ENCODE measurements at regions not wholly inside any gene's neighbourhood (a gene's known extent, or its start where the extent isn't known, plus 50 kb on each side); places are given as distances from the start of the nearest gene placed in this dataset.
A peak's percentile ranks its signal among the peaks of the same experiment; 100 is the strongest.

DNA sequence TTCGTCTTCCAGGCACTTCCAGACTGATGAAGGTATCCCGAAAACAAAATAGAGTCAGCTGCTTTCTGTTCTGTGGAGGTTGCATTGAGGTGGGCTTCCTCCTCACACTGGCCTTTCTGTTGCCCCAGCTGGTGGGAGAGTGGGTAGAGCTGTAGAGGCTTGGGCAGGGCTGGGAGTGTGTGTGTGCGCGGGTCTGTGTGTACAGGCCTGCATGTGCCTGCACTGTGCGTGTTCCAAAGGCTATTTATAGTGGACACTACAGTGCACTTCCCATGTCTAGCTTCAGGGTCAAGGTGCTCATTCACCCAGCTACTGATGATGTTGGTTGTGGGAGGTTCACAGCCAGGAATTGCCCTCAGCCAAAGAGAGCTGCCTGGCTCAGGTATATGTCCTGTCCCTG, 260.1 kb upstream of the HABP2 start:
- DNase-seq = no peak

DNA sequence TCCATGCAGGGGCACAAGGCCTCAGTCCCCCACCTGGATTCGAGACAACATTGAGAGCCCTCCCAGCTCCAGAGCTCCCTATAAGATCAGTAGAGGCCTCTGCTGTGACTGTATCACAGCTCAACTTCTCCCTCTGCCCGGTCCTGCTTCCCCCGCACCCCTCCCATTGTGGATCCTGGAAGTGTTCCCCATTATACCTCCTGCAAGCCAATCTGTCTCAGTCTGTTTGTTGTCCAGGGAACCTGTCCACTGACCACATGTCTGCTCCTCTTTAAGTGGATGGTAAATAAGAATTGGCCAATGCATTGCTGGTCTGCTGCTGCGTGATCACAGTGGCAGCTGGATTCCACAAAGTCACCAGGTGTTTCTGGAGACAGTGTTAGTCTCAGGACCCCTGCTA, 259.7 kb upstream of the HABP2 start:
- DNase-seq = no peak

DNA sequence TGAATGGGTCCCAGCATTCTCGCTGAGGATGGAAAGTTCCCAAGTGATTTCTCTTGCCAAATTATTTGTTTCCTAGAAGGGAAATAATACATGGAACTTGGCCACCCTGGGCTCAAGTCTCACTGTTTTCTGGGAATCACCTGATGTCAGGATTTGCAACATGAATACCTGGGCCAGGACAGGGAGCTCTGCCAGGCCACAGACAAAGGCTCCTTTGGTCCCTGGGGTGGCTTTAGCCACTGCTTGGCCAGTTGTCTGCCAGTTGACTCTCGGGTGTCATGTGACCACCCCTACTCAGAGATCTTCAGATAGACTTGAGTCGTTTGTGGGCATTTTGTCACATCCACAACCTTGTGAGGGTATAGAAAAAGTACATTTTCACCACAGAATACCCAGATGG, 258.0 kb upstream of the HABP2 start:
- no peak for DNase-seq

DNA sequence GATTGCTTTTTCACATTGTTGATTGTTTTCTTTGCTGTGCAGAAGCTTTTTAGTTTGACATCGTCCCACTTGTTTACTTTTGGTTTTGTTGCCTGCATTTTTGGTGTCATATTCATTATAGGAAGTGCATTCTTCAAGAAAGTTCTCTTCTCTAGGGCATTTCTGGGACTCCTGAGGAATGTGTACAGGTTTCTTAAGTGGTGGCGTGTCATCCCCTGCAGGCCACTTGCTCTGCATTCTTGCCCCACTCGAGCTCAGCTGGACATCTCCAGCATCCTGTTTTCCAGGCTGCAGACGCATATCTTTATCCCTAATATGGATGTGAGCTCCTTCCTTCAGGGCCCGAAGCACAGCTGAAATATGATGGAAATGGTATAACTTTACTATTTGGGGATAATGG, 255.6 kb upstream of the HABP2 start:
- DNase-seq = no peak

DNA sequence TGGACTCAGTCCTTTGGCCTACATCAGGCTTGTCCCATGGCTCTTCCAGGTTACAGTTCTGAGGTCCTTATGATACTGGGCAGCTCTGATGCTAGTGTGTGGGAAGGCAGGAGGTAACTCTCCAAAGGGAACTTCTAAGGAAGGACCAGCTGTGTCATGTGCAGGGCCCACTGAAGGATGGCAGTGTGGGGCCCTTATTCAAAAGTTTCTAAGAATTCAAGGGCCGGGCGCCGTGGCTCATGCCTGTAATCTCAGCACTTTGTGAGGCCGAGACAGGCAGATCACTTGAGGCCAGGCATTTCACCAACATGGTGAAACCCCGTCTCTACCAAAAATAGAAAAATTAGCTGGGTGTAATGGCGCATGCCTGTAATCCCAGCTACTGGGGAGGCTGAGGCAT, 254.2 kb upstream of the HABP2 start:
- DNase-seq = no peak

DNA sequence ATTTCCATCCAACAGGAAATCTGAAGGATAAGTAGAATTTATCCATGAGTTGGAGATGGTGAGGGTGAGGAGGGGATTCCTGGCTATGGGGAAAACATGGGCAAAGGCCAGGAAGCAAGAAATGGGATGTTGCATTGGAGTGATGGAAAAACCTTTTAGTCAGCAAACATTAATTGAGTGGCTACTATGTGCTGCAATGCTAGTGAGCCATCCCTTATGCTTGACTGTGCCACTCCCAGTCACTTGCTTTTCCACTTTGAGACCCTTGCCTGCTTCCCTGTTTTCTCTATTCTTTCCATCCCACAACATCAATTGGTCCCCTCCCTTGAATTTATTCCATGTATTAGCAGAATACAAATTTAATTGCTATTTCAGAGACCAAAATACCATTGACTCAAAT, 252.7 kb upstream of the HABP2 start:
- DNase-seq = no peak

DNA sequence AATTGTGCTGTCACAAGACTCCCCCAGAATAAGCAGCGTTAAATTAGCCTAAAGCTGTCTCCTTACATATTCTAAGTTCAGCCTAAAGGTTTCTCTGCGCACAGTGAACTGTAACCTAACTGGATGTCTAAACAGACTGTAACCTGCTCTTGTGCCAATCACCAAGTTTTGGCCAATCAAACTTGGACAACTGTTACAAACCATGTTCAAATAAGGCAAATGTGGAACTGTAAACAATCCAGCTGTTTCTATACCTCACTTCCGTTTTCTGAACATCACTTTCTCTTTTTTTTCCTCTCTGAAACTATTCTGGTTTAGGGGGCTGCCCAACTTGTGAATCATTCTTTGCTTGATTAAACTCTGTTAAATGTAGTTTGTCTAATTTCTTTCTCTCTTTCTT, 252.2 kb upstream of the HABP2 start:
- peak; percentile 64 to 78 for DNase-seq

DNA sequence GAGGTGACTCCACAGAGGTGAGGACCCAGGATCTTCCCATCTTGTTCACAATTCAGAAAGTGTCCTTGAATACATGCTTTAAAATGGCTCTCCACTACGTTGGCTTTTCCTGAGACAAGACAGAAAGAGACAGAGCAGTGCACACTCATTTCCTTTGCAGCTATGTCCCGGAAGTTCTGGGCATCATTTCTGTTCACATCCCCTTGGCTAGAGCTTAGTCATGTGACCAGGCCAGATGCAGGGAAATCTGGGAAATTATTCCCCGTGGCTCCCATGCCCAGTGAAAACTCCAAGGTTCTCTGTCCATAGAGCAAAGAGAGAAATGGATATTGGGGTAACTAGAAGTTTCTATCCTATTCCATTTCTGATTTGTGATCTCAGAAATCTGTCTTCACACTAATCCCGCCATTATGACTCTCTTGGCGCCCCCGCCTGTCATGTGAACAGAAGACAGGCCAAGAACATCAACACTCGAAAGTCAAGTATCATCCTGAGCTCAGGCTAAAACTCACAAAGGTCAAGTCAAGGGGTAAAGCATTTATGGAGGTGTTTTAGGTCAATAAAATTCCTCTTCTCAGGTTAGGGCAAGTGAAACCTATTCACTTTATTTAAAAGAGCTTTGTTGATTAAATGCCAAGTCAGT, 251.4 kb upstream of the HABP2 start:
- DNase-seq = no peak

DNA sequence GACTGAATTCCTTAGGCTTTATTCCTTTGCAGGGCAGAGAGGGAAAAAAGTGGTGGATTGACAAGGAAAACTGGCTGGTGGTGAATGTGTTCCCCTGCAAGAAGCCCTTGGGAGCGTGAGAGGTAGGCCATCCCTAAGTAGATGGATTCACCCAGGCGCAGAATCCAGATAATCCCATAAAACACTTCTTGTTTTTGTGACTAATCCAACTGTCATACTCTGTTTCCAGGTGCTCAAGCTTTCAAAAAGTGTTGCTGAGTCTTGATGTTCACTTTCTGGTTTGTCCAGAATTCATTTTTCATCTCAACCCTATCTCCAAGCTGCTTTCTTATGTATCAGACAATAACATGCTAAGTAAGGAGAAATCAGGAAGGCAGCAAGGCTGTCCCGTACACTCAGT, 250.8 kb upstream of the HABP2 start:
- no peak for DNase-seq

DNA sequence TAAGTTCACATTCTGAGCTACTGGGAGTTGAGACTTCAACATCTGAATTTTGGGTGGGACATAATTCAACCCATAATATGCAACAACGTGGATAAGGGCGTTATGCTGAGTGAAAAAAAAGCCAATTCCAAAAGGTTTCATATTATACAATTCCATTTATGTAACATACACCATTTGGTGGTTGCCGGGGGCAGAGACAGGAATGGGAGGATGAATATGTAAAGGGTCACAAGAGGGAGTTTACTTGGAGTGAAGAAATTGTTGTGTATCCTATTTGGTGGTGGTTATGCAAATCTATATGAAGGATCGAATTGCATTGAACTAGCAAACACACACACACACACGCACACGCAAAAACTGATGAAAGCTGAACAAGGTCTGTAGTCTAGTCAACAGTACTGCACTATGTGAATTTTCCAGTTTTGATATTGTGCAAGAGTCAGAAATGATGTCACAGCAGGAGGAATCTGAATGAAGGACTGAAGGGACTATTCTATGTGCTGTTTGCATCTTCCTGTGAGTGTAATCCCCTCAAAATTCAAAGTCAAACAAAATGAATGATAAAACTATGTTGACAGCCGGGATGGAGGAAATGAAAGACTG, 249.2 kb upstream of the HABP2 start:
- DNase-seq = peak; percentile 35 to 75

DNA sequence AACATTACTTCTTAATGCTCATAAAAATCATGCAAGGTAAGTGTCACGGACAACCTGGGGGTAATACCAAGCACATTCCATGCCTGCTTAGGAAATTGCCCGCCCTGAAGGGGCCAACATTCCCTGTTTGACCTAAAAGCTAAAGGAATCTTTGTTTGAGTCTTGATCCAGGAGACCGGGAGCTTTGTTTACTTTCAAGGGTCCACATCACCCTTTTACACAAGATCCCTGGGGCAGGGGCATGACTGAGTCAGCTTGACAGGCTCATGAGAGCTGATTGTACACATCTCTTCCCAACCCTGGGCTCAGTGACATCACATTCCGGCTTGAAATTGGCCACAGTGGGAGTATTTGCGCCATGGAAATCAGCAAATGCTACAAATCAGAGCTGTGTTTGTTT, 248.1 kb upstream of the HABP2 start:
- no peak for DNase-seq

DNA sequence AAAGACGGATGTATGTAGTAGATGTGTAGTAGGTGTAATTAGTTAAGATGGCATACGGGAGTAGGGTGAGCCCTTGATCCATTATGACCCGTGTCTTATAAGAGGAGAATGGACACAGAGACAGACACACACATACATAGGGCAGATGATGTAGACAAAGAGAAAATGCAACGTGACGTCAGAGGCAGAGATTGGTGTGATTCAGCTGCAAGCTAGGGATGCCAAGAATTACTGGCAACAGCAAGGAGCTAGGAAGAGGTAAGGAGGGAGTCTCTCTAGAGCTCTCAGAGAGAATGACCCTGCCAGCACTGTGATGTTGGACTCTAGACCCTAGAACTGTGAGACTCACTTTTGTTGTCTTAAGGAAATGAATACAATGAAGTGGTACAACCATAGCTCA, 247.0 kb upstream of the HABP2 start:
- no peak for DNase-seq

DNA sequence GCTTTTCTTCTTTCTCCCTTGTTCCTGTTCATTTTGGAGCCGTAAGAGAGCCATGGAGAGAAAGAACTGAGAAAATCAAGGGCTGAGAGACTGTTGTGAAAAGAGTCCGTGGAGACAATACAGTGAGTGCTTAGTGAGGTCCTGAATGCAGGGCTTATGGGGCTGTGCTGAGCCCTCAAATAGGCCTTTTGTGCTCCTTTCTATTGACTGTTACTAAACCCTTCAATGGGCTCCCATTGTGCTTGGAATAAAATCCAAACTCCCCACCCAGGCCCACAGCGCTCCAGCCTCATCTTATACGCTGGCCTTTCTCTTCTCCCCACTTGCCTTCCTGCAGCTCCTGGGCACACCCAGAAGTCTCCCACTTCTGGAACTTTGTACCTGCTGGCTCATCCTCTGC, 243.1 kb upstream of the HABP2 start:
- DNase-seq = no peak

DNA sequence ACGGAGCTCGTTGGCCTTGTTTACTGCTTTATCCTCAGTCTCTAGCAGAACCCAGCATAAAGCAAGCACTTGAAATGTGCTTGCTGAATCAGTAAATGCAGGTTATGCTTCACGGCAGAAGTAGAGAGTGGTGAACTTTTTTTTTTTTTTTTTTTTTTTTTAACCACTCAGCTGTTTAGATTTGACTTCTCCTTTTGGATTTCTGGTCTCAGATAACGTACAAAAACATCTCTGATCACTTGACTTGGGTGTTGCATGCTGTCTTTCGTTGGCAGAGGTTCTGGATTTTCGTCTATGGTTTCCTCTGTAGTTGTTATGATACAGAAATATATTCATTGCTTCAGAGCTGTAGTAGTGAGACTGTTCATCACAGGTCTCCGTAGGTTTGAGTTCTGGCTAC, 242.5 kb upstream of the HABP2 start:
- DNase-seq = peak; percentile 68 to 75

DNA sequence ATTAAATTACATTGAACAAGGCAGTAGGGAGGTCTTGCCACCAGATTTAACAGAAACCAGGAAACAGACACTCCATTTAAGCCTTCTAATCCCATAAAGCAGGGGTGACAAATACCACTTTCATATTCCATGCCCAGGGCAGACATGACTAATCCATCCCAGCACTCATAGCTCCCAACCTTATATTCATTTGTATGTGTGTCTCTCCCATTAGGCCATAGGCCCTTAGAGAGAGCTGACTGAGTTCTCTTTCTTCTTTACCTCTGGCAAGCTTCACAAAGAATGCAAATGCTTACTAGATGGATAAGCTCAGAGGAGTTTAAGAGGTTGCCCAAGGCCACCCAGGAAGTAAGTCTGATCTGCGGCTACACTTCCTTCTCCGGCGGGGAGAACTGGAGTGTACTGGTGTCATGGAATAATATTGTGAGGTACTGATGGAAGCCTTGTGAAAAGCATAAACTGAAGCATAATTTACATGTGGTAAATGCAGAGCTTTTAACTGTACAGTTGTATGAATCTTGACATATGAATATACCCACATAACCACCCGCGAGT, 239.7 kb upstream of the HABP2 start:
- peak; percentile 36 to 37 for DNase-seq

DNA sequence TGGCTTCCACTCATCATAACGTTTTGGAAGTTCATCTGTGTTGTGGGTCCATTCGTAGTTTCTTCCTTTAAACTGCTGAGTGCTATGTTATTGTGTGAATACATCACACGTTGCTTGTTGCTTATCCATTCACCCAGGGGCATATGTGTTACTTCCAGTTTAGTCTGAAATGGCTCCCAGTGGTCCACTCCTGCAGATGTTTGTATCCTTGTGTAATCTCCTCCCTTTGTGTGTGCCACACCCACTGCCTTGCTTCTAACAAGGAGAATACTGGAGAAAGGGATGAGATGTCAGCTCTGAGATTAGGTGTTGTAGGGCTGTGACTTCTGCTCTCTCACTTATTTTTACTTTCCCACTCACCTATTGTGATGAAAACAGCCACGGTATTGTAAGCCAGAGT, 239.1 kb upstream of the HABP2 start:
- no peak for DNase-seq

DNA sequence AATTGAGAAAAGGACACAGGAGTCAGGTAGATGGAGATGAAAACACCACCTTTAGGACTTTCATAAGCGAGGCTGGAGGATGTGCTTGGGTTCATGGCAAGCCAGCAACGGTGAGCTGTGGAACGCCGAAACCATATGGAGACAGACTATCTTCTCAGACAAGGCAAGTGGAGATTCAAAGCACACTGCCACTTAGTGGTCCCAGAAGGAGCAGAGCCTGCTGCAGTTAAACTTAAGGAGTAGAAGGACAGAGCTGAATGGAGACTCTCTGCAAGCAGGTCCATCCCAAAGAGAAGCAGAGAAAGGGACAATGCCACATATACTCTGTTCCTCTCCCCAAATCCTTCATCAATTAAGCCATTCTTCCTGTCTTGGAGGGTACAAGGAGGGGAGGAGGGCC, 236.3 kb upstream of the HABP2 start:
- DNase-seq = no peak

DNA sequence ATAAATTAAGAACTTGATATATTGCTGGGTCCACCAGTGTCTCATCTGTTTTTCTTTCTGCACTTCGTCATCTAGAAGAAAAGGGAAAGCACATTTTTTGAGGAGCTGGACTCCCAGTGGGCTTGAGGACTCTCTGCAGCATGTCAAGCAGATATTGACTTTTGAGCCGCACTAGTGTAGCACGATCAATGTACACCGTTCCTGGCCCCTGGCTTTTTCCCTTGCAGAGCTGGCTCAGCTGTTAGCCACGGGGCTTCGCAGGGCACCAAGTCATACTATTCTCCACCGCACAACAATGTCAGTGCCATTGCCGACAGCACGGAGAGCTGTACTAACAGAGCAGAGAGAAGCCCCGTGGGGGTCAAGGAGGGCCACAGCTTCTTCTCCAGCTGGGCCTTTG, 235.4 kb upstream of the HABP2 start:
- DNase-seq = no peak

DNA sequence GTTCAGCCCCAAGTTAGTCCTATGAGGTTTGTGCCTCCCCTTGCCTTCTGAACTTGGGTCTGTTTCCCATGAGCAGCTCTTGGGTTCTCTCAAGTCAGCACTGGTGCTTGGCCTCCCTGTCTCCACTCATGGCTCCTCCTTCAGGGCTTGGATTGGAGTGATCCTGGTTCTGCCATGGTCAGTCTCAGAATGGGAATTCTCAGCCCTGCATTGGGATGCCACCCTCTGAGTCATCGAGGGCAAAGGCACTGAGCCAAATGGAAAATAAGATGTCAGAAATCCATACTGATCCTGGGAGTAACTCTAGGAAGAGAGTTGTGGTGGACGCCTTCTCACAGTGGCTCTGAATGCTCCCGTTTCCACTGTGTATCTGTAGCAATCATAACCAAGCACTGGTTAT, 233.4 kb upstream of the HABP2 start:
- DNase-seq = no peak

DNA sequence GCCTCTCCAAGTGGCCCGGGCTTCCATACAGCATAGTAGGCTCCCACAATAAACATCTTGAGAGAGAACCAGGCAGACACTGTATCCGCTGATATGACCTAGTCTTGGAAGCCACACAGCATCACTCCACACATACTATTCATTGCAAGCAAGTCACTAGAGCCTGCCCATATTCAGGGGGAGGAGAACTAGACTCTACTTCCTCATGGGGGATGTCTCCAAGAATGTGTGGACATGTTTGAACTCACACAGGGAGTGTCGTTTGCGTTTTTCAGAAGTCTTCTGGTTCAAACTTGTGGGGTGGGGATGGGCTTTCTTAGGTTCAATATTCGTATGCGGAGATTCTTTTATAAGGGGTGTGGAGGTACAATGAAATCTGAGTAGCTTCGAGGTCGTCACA, 232.6 kb upstream of the HABP2 start:
- DNase-seq = peak; percentile 59 to 61

DNA sequence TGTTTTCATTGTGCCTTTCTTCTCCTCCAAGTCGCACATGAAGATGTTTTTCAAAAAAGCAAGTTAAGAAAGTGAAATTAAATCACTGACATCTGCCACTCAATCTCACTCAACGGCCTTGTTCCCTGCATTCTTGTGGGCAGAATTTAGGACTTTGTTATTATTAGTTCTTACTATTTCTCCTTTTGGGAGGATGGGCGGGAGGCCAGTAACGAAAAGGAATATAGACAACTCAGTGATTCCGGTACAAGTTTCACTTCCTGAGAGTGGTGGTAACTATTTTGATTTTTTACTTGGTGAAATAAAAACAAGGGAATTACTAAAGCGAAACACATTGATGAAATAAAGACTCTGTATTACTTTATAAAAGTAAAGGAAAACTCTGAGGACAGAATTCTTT, 231.9 kb upstream of the HABP2 start:
- peak; percentile 74 to 89 for DNase-seq

DNA sequence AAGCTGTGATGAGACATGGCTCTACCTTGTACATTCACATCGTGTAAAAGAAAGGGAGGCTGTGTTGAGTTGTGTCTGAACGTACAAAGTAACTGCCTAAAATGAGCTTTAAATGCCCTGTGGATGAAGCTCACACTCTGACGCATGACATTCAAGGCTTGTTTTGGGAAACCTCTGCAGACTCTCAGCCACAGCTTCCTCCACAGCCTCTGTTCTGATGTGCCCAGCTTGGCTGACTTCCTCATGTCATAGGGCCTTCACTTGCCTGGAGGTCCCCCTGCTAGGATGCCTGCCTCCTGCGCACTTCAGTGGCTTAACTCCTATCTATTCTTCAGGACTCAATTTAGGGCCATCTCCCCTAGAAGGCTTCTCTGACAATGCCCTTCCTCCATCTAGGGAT, 230.0 kb upstream of the HABP2 start:
- DNase-seq = peak; percentile 85 to 92

DNA sequence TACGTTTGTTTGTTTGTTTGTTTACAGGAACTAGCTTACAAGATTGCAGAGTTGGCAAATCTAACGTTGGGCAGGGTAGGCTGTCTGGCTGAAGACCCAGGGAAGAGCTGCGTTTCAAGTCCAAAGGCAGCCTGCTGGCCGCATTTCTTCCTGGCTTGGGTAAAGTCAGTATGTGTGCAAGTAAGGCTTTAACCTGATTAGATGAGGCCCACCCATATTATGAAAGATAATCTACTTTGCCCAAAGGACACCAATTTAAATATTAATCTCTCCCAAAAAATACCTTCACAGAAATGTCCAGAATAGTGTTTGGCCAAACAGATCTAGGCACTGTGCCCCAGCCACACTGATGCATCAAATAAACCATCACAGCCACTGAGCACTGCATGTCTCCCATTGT, 228.9 kb upstream of the HABP2 start:
- no peak for DNase-seq

DNA sequence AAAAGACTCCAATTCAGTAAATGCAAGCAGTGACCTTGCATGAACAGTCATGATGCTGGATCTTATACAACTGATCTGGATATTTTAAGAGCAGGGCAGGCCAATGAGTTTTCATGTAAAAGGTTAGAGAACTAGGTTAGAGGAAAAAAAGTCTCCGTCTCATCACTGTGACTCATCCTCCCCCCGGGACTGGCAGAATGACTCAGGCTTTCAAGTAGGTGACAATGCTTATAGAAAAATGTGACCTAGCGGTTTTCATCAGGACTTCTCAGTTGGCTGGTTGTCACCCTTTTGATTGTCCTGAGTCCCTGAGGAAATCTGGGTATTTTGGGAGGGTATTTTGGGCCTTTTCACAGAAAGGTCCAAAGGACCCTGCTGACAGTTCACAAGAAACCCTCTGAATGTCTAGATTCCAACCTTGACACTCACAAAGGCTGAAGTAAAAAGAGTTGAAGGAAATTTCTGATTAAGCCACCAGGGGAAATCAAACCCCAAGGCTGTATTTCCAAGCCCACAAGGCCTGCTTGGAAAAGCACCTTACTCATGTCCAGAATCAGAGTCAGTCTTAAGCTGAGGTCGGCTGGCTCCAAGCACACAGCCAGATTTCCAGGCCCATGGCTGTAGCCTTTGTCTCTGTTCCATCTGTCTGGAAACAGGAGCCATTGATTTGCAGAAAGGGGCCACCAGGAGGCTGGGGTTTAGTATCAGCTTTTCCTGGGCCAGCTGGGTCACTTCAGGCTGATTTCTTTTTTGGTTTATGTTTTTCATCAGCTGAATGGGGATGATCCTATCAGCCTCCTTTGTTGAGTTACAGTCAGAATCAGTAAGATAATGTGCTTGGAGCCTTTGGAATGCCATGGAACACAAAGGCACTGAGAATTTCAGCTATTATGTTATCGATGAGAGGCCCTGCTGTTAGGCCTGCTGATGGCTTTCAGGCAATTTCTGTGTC, 226.4 kb upstream of the HABP2 start:
- peak; percentile 85 for DNase-seq
